Omental fat pad (tissue), 3 donors: ENCODE measurements at regions not wholly inside any gene's neighbourhood (a gene's known extent, or its start where the extent isn't known, plus 50 kb on each side); places are given as distances from the start of the nearest gene placed in this dataset.

ENCODE experiments used
- ATAC-seq: fragments of 150-250 bp; one replicate; pipeline ENCODE4 v1.9.1; 2016; ENCODE audit warnings: mild to moderate bottlenecking, moderate library complexity; ENCODE audit not compliant: low FRiP score
- DNase-seq: peaks from one replicate; pipeline ENCODE4 v3.0.0-alpha.2; 2019; ENCODE audit warnings: low spot score
- TF ChIP-seq, protein P1 (sequence below), 3 donors: fragments of 450-650 bp; IDR thresholded peaks; one replicate each; pipeline ENCODE4 v1.5.1; 2016 to 2017; ENCODE audit warnings: antibody characterized with exemption in 3 of 3, mild to moderate bottlenecking in 3 of 3, moderate library complexity in 2 of 3

GRCh38 chr12:89924191-89924590 lies 215.6 kb upstream of the ATP2B1 start:
- ATAC-seq (no peak), DNase-seq (no peak)
- TF ChIP-seq, protein P1, sequence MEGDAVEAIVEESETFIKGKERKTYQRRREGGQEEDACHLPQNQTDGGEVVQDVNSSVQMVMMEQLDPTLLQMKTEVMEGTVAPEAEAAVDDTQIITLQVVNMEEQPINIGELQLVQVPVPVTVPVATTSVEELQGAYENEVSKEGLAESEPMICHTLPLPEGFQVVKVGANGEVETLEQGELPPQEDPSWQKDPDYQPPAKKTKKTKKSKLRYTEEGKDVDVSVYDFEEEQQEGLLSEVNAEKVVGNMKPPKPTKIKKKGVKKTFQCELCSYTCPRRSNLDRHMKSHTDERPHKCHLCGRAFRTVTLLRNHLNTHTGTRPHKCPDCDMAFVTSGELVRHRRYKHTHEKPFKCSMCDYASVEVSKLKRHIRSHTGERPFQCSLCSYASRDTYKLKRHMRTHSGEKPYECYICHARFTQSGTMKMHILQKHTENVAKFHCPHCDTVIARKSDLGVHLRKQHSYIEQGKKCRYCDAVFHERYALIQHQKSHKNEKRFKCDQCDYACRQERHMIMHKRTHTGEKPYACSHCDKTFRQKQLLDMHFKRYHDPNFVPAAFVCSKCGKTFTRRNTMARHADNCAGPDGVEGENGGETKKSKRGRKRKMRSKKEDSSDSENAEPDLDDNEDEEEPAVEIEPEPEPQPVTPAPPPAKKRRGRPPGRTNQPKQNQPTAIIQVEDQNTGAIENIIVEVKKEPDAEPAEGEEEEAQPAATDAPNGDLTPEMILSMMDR (IDR thresholded peaks at IDR 0.05): no peak

DNA sequence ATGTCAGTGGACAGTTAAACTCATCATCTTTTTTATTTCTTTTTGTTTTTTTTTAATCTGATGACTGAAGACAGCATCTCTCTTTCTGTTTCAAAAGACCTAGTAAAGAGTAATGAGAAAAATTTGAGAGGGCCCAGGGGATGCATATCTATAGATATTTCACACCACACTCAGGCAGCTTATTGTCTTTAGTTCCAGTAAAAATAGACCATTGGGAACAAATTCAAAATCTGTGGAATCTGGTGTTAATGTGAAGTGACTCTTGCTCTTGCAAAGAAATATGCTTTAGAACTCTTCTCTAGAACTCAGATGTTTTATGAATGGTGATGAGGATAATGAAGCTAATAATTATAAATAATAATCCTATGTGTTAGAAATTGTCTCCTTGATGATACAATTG lies 214.5 kb upstream of the ATP2B1 start:
- ATAC-seq (no peak), DNase-seq (no peak)
- TF ChIP-seq, protein P1 (IDR thresholded peaks at IDR 0.05): no peak

- TF ChIP-seq, protein P1 (IDR thresholded peaks at IDR 0.05): no peak
- ATAC-seq: no peak
- no peak for DNase-seq
These were observed 212.2 kb upstream of the ATP2B1 start for GRCh38 chr12:89920866-89921265.

DNA sequence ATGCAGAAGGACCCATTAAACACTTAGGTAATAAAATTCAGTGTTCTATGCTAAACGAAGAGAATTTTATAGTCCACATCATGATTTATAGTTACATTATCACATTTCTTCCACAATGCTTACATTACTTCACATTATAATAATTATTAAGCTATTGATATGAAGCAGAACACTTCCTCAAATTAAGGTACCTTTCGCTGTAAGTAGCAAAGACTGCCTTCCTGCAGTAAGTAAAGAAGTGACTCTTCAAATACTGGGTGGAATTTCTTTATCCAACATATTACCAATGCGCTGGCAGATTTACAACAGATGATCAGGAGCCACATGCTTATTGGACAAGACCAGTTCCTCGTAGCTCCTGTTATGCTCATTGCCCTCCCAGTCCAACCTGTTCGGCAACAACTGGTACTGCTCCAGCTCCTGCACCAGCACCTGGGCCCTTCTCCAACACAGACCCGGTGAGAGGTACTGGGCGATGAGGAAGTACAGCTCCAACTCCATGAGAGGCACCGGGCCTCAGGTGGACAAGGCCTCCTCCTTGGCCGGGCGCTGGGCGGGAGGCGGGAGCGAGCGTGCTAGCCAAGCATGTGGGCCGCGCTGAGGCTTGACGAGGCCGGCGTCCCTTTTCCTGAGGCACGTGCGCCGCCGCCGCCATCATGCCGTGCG lies 210.7 kb upstream of the ATP2B1 start:
- DNase-seq (no peak), ATAC-seq (no peak)
- TF ChIP-seq, protein P1 (IDR thresholded peaks at IDR 0.05): no peak

DNA sequence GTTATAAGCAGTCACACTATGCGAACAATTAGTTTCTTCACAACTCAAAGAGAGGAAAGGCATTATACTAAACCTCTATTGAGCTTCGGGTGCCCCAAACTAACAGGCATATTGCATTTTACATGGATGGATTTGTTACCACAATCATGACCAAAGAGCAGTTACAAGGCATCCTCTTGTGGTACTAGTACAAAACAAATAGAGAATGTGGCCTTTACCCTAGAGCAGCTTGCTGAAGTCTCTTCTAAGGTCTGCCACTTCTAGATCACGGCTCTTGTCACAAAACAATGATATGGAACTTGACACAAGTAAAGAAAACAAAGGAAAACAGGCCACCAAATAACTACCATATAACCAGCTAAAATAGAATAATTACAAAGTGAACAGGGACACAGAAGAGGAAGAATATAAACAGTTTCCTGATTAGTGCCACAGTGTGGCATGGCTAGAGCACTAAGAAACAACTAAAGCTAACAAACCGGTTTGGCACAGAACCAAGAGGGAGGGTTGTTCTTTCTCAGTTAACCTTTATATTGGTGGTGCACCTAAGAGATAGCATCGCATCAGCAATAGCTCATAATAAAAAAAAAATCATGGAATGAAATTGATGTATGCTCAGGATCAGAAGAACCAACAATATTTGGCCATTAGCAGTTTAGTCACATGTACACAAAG lies 209.7 kb upstream of the ATP2B1 start:
- TF ChIP-seq, protein P1 (IDR thresholded peaks at IDR 0.05): no peak
- ATAC-seq: no peak
- DNase-seq: no peak

- no peak for DNase-seq
- no peak for ATAC-seq
- TF ChIP-seq, protein P1 (IDR thresholded peaks at IDR 0.05): no peak
These were observed 201.1 kb upstream of the ATP2B1 start for GRCh38 chr12:89909753-89910152.

GRCh38 chr12:89907659-89908058 lies 199.0 kb upstream of the ATP2B1 start:
- DNase-seq (no peak), ATAC-seq (no peak)
- TF ChIP-seq, protein P1 (IDR thresholded peaks at IDR 0.05): no peak
